HL-60 (cell line): ENCODE measurements at regions not wholly inside any gene's neighbourhood (a gene's known extent, or its start where the extent isn't known, plus 50 kb on each side); places are given as distances from the start of the nearest gene placed in this dataset.

Source experiments
- TF ChIP-seq, protein P1 (sequence below): IDR thresholded peaks from one replicate; pipeline ENCODE4 v1.5.1; 2011; ENCODE audit warnings: low read length, control low read depth, inconsistent platforms; ENCODE audit not compliant: insufficient read depth
- TF ChIP-seq, protein P2 (sequence below): IDR thresholded peaks from 2 replicates; pipeline ENCODE4 v1.6.1; 2012; ENCODE audit warnings: low read depth; ENCODE audit not compliant: insufficient replicate concordance

DNA sequence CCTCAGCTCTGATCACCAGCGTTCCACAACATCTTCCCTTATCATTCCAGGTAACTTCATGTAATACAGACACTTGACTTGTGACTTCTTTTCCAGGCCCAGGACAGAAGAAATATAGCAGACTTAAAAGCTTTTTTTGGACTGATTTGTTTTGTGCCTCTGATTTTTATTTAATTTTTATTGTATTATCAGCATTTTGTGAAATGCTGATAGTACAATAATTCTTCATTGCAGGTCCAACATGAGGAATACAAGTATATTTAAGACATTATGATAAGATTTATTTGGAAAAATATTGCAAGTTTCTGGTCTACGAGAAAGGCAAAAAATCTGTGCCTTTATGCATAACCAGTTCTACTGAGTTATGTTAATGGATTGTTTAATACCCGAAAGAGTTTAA lies 94.5 kb upstream of the THUMPD2 start:
- TF ChIP-seq, protein P1, sequence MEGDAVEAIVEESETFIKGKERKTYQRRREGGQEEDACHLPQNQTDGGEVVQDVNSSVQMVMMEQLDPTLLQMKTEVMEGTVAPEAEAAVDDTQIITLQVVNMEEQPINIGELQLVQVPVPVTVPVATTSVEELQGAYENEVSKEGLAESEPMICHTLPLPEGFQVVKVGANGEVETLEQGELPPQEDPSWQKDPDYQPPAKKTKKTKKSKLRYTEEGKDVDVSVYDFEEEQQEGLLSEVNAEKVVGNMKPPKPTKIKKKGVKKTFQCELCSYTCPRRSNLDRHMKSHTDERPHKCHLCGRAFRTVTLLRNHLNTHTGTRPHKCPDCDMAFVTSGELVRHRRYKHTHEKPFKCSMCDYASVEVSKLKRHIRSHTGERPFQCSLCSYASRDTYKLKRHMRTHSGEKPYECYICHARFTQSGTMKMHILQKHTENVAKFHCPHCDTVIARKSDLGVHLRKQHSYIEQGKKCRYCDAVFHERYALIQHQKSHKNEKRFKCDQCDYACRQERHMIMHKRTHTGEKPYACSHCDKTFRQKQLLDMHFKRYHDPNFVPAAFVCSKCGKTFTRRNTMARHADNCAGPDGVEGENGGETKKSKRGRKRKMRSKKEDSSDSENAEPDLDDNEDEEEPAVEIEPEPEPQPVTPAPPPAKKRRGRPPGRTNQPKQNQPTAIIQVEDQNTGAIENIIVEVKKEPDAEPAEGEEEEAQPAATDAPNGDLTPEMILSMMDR = no peak
- TF ChIP-seq, protein P2, sequence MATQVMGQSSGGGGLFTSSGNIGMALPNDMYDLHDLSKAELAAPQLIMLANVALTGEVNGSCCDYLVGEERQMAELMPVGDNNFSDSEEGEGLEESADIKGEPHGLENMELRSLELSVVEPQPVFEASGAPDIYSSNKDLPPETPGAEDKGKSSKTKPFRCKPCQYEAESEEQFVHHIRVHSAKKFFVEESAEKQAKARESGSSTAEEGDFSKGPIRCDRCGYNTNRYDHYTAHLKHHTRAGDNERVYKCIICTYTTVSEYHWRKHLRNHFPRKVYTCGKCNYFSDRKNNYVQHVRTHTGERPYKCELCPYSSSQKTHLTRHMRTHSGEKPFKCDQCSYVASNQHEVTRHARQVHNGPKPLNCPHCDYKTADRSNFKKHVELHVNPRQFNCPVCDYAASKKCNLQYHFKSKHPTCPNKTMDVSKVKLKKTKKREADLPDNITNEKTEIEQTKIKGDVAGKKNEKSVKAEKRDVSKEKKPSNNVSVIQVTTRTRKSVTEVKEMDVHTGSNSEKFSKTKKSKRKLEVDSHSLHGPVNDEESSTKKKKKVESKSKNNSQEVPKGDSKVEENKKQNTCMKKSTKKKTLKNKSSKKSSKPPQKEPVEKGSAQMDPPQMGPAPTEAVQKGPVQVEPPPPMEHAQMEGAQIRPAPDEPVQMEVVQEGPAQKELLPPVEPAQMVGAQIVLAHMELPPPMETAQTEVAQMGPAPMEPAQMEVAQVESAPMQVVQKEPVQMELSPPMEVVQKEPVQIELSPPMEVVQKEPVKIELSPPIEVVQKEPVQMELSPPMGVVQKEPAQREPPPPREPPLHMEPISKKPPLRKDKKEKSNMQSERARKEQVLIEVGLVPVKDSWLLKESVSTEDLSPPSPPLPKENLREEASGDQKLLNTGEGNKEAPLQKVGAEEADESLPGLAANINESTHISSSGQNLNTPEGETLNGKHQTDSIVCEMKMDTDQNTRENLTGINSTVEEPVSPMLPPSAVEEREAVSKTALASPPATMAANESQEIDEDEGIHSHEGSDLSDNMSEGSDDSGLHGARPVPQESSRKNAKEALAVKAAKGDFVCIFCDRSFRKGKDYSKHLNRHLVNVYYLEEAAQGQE = no peak
